Glutamatergic neuron (in vitro differentiated cells): ENCODE measurements at regions not wholly inside any gene's neighbourhood (a gene's known extent, or its start where the extent isn't known, plus 50 kb on each side); places are given as distances from the start of the nearest gene placed in this dataset.

Experiments
- DNase-seq: peaks from one replicate; pipeline ENCODE4 v3.0.0; 2022
- H3K27ac Mint-ChIP-seq: one replicate; pipeline ENCODE4 v1.8.0; 2020; ENCODE audit warnings: mild to moderate bottlenecking, mixed read lengths, inconsistent platforms; ENCODE audit not compliant: unreplicated experiment
- H3K27me3 Mint-ChIP-seq: one replicate; pipeline ENCODE4 v1.8.0; 2020; ENCODE audit warnings: mild to moderate bottlenecking, moderate library complexity, mixed read lengths, inconsistent platforms; ENCODE audit not compliant: unreplicated experiment
- H3K36me3 Mint-ChIP-seq: one replicate; pipeline ENCODE4 v1.8.0; 2020; ENCODE audit warnings: mild to moderate bottlenecking, mixed read lengths, inconsistent platforms; ENCODE audit not compliant: unreplicated experiment
- H3K4me1 Mint-ChIP-seq: one replicate; pipeline ENCODE4 v1.8.0; 2020; ENCODE audit warnings: mild to moderate bottlenecking, low read depth, mixed read lengths, inconsistent platforms; ENCODE audit not compliant: unreplicated experiment
- H3K4me3 Mint-ChIP-seq: one replicate; pipeline ENCODE4 v1.8.0; 2020; ENCODE audit warnings: mild to moderate bottlenecking, mixed read lengths, inconsistent platforms; ENCODE audit not compliant: unreplicated experiment
- H3K9me3 Mint-ChIP-seq: one replicate; pipeline ENCODE4 v1.8.0; 2020; ENCODE audit warnings: mild to moderate bottlenecking, moderate library complexity, mixed read lengths, inconsistent platforms; ENCODE audit not compliant: unreplicated experiment
- CTCF ChIP-seq: fragments of 200-600 bp; sonication (generic); IDR thresholded peaks from one replicate; pipeline ENCODE4 v1.5.0; 2021; ENCODE audit not compliant: partially characterized antibody, unreplicated experiment

DNA sequence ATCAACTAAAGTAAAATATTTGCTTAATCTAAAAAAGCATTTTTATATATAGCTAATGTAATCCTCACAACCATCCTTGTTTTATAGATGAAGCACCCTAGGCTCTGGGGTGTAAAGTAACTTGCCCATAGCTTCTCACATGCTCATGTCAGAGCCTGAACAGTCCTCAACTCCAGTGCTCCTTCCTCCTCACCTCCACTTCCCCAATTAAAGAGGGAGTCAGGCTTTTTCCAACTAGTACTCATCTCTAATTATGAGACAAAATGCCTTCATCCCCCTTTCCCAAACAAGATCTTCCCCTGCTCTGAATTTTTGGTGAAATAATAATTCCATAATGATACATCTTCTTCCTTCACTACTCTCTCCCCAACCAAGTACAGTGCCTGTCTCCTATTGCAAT, 290.8 kb upstream of the PRDM1 start:
- no peaks in the 10 kb centered on the region for H3K4me1 Mint-ChIP-seq
- no peaks in the 10 kb centered on the region for H3K36me3 Mint-ChIP-seq
- no peak overlapping the region for H3K27ac Mint-ChIP-seq
- no peaks in the 10 kb centered on the region for H3K27me3 Mint-ChIP-seq
- TF ChIP-seq CTCF: no peak
- H3K4me3 Mint-ChIP-seq: no peak overlapping the region
- peaks cover 2% of the 10 kb centered on the region for H3K9me3 Mint-ChIP-seq
- no peak for DNase-seq

- H3K27me3 Mint-ChIP-seq: no peaks in the 10 kb centered on the region
- no peak for TF ChIP-seq CTCF
- DNase-seq: no peak
- peaks cover 2% of the 10 kb centered on the region for H3K9me3 Mint-ChIP-seq
- H3K4me3 Mint-ChIP-seq: no peak overlapping the region
- no peaks in the 10 kb centered on the region for H3K4me1 Mint-ChIP-seq
- H3K27ac Mint-ChIP-seq: no peak overlapping the region
- H3K36me3 Mint-ChIP-seq: no peaks in the 10 kb centered on the region
Observed at GRCh38 chr6:105794870-105795269, 291.3 kb upstream of the PRDM1 start.

DNA sequence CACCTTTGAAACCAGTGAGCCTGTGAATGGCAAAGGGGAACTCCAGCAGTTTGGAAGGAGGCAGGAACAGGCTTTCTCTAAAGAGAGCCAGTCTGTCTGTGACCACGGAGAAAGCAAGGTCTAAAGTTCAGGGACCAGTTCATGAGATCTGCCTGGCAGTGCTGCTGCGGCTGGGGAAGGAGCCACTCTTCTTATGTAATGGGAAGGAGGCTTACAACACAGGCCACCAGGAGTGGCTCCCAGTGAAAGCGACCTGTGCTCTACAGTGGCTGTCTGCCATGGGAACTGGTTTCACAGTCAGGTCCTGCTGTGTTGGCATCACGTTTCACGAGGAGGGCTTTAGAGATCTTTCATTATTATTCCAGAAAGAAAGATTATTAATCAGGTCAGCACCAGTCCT, 291.9 kb upstream of the PRDM1 start:
- Mint-ChIP-seq H3K4me3 (no peak overlapping the region), H3K27ac (no peak overlapping the region), H3K4me1 (no peaks in the 10 kb centered on the region), H3K36me3 (no peaks in the 10 kb centered on the region), H3K9me3 (peaks cover 2% of the 10 kb centered on the region), H3K27me3 (no peaks in the 10 kb centered on the region)
- TF ChIP-seq CTCF: no peak
- no peak for DNase-seq

- no peak overlapping the region for H3K4me3 Mint-ChIP-seq
- H3K27me3 Mint-ChIP-seq: no peaks in the 10 kb centered on the region
- no peak overlapping the region for H3K27ac Mint-ChIP-seq
- no peak for DNase-seq
- no peaks in the 10 kb centered on the region for H3K4me1 Mint-ChIP-seq
- no peak for TF ChIP-seq CTCF
- H3K9me3 Mint-ChIP-seq: peaks cover 2% of the 10 kb centered on the region
- no peaks in the 10 kb centered on the region for H3K36me3 Mint-ChIP-seq
Observed at GRCh38 chr6:105793130-105793529, 293.0 kb upstream of the PRDM1 start.

DNA sequence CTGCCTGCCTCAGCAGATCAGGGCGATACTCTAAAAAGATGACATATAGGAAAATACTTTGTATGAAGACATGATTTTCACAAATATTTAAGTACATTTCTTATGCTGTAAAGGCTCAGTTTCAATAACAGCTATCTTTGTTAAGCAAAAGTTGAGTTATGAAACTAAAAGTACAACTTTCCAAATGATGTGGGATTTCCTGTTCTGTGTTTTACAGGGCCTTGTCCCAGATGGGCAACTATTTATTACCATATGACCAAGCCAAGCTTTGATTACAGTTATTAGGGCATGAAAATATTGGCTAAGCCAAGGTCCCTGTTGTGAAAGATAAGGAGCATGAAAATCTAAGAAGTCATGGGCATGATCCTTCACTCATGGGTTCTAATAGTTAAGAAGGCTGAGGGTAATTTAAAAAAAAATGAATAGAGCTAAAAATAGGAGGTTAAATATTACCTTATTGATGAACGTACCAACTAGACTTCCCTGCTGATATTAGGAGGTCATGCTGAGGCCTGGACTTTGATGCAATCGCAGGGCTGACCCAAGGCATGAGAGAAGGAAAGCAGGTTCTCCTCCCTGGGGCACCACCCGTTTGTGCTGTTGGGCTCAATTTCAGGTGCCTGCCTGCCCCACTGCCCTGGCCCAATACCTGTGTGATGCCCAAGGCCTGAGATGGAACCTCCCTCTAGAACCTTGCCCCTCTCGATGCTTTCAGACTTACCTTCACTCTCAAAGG, 294.4 kb upstream of the PRDM1 start:
- H3K36me3 Mint-ChIP-seq: no peaks in the 10 kb centered on the region

More for the DNA sequence above, 294.4 kb upstream of the PRDM1 start:
- Mint-ChIP-seq H3K27ac (no peak overlapping the region), H3K4me3 (no peak overlapping the region), H3K9me3 (peaks cover 4% of the 10 kb centered on the region), H3K27me3 (no peaks in the 10 kb centered on the region), H3K4me1 (no peaks in the 10 kb centered on the region)
- TF ChIP-seq CTCF: no peak
- no peak for DNase-seq
